ELF-1 (cell line): ENCODE measurements at regions not wholly inside any gene's neighbourhood (a gene's known extent, or its start where the extent isn't known, plus 50 kb on each side); places are given as distances from the start of the nearest gene placed in this dataset.

ENCODE experiments used
- DNase-seq: peaks from one replicate; pipeline ENCODE4 v3.0.0-alpha.2; 2016; ENCODE audit warnings: low read depth, low spot score

GRCh38 chr1:208419746-208420420 is 175.7 kb upstream of the PLXNA2 start:
- DNase-seq = no peak

GRCh38 chr1:208420696-208421095 is 176.5 kb upstream of the PLXNA2 start:
- DNase-seq = no peak

- DNase-seq = no peak
Measured at GRCh38 chr1:208421486-208421885, 177.3 kb upstream of the PLXNA2 start.

- DNase-seq = no peak
Measured at GRCh38 chr1:208423526-208423925, 179.3 kb upstream of the PLXNA2 start.

- DNase-seq = no peak
Measured at GRCh38 chr1:208425096-208425495, 180.9 kb upstream of the PLXNA2 start.

- DNase-seq = no peak
Measured at GRCh38 chr1:208430220-208430619, 186.0 kb upstream of the PLXNA2 start.

- DNase-seq = no peak
Measured at GRCh38 chr1:208431721-208432120, 187.5 kb upstream of the PLXNA2 start.

GRCh38 chr1:208432346-208432745 is 188.2 kb upstream of the PLXNA2 start:
- peak; percentile 26 for DNase-seq

- DNase-seq = no peak
Measured at GRCh38 chr1:208433086-208433485, 188.9 kb upstream of the PLXNA2 start.

GRCh38 chr1:208433971-208434370 is 189.8 kb upstream of the PLXNA2 start:
- DNase-seq = no peak

- no peak for DNase-seq
Measured at GRCh38 chr1:208437401-208437800, 193.2 kb upstream of the PLXNA2 start.

GRCh38 chr1:208438112-208438699 is 194.0 kb upstream of the PLXNA2 start:
- no peak for DNase-seq

- no peak for DNase-seq
Measured at GRCh38 chr1:208445758-208446203, 201.6 kb upstream of the PLXNA2 start.

- no peak for DNase-seq
Measured at GRCh38 chr1:208446271-208446691, 202.1 kb upstream of the PLXNA2 start.

- DNase-seq = no peak
Measured at GRCh38 chr1:208448425-208448824, 204.2 kb upstream of the PLXNA2 start.

- no peak for DNase-seq
Measured at GRCh38 chr1:208449951-208450350, 205.8 kb upstream of the PLXNA2 start.

GRCh38 chr1:208450958-208451357 is 206.8 kb upstream of the PLXNA2 start:
- DNase-seq = no peak

GRCh38 chr1:208455821-208456220 is 211.6 kb upstream of the PLXNA2 start:
- no peak for DNase-seq

- DNase-seq = no peak
Measured at GRCh38 chr1:208456487-208456886, 212.3 kb upstream of the PLXNA2 start.

GRCh38 chr1:208460823-208461222 is 216.6 kb upstream of the PLXNA2 start:
- no peak for DNase-seq

GRCh38 chr1:208461680-208462079 is 217.5 kb upstream of the PLXNA2 start:
- DNase-seq = no peak

GRCh38 chr1:208462761-208463160 is 218.6 kb upstream of the PLXNA2 start:
- DNase-seq = no peak

- DNase-seq = no peak
Measured at GRCh38 chr1:208465266-208465665, 221.1 kb upstream of the PLXNA2 start.
